ENCODE measurements at regions not wholly inside any gene's neighbourhood (a gene's known extent, or its start where the extent isn't known, plus 50 kb on each side); places are given as distances from the start of the nearest gene placed in this dataset.

- ChIA-PET POLR2A (no interaction called here), CTCF (no interaction called here)
- intact Hi-C loops (cut with micrococcal nuclease; ENCODE audit: unreplicated experiment) = no loop called here
- H3K4me3 ChIP-seq (ENCODE audit: low read depth, low read length) = no peak overlapping the region
- H3K4me1 ChIP-seq = no peaks in the 10 kb centered on the region
- no peaks in the 10 kb centered on the region for H3K4me1 Mint-ChIP-seq (ENCODE audit: low read depth, unreplicated experiment)
- H3K27ac Mint-ChIP-seq (ENCODE audit: unreplicated experiment) = no peak overlapping the region
- H3K27me3 ChIP-seq (replicated peaks; ENCODE audit: control insufficient read depth, insufficient read depth, low read length) = no peaks in the 10 kb centered on the region
- H3K9me3 Mint-ChIP-seq (ENCODE audit: unreplicated experiment) = peaks cover 9% of the 10 kb centered on the region
- peaks cover 3% of the 10 kb centered on the region for H3K27me3 Mint-ChIP-seq (ENCODE audit: insufficient read depth, unreplicated experiment)
- H3K36me3 ChIP-seq (ENCODE audit: control insufficient read depth, insufficient read depth, low read length) = no peaks in the 10 kb centered on the region
- BruUV-seq (replicated peaks) = no TSS peak
- no peak for TF ChIP-seq CTCF (IDR thresholded peaks at IDR 0.05; ENCODE audit: insufficient read depth in 1 of 2, low read depth in 1 of 2, low read length in 1 of 2, severe bottlenecking in 1 of 2, unreplicated experiment in 1 of 2)
- no peak overlapping the region for H3K4me3 Mint-ChIP-seq (ENCODE audit: unreplicated experiment)
- no peak for DNase-seq
- H3K36me3 Mint-ChIP-seq (ENCODE audit: insufficient read depth, unreplicated experiment) = no peaks in the 10 kb centered on the region
- no peaks in the 10 kb centered on the region for H3K9me3 ChIP-seq
Measured at GRCh38 chr11:109205312-109205711, 216.7 kb upstream of the C11orf87 start.

GRCh38 chr11:109208121-109208520 lies 213.9 kb upstream of the C11orf87 start:
- CTCF ChIA-PET = no interaction called here
- POLR2A ChIA-PET = no interaction called here
- H3K4me1 Mint-ChIP-seq (ENCODE audit: low read depth, unreplicated experiment) = no peaks in the 10 kb centered on the region

GRCh38 chr11:109209572-109209971 lies 212.4 kb upstream of the C11orf87 start:
- intact Hi-C loops (cut with micrococcal nuclease; ENCODE audit: unreplicated experiment) = no loop called here
- H3K36me3 Mint-ChIP-seq (ENCODE audit: insufficient read depth, unreplicated experiment) = no peaks in the 10 kb centered on the region
- no peaks in the 10 kb centered on the region for H3K27me3 ChIP-seq (replicated peaks; ENCODE audit: control insufficient read depth, insufficient read depth, low read length)
- H3K27ac Mint-ChIP-seq (ENCODE audit: unreplicated experiment) = no peak overlapping the region
- H3K4me1 Mint-ChIP-seq (ENCODE audit: low read depth, unreplicated experiment) = no peaks in the 10 kb centered on the region
- no peaks in the 10 kb centered on the region for H3K4me1 ChIP-seq
- no peak overlapping the region for H3K4me3 ChIP-seq (ENCODE audit: low read depth, low read length)
- no peaks in the 10 kb centered on the region for H3K27me3 Mint-ChIP-seq (ENCODE audit: insufficient read depth, unreplicated experiment)
- H3K36me3 ChIP-seq (ENCODE audit: control insufficient read depth, insufficient read depth, low read length) = no peaks in the 10 kb centered on the region
- CTCF ChIA-PET = no interaction called here
- BruUV-seq (replicated peaks) = no TSS peak
- H3K9me3 Mint-ChIP-seq (ENCODE audit: unreplicated experiment) = peaks cover 17% of the 10 kb centered on the region
- no peak for TF ChIP-seq CTCF (IDR thresholded peaks at IDR 0.05; ENCODE audit: insufficient read depth in 1 of 2, low read depth in 1 of 2, low read length in 1 of 2, severe bottlenecking in 1 of 2, unreplicated experiment in 1 of 2)
- no peaks in the 10 kb centered on the region for H3K9me3 ChIP-seq
- H3K4me3 Mint-ChIP-seq (ENCODE audit: unreplicated experiment) = no peak overlapping the region
- DNase-seq = no peak
- POLR2A ChIA-PET = no interaction called here

More at GRCh38 chr11:109208121-109208520, 213.9 kb upstream of the C11orf87 start:
- no peak for TF ChIP-seq CTCF (IDR thresholded peaks at IDR 0.05; ENCODE audit: insufficient read depth in 1 of 2, low read depth in 1 of 2, low read length in 1 of 2, severe bottlenecking in 1 of 2, unreplicated experiment in 1 of 2)
- H3K27ac Mint-ChIP-seq (ENCODE audit: unreplicated experiment) = no peak overlapping the region
- DNase-seq = no peak
- Histone ChIP-seq H3K9me3 (no peaks in the 10 kb centered on the region), H3K27me3 (replicated peaks; ENCODE audit: control insufficient read depth, insufficient read depth, low read length) (no peaks in the 10 kb centered on the region), H3K4me1 (no peaks in the 10 kb centered on the region), H3K36me3 (ENCODE audit: control insufficient read depth, insufficient read depth, low read length) (no peaks in the 10 kb centered on the region), H3K4me3 (ENCODE audit: low read depth, low read length) (no peak overlapping the region)
- intact Hi-C loops (cut with micrococcal nuclease; ENCODE audit: unreplicated experiment) = no loop called here
- no peaks in the 10 kb centered on the region for H3K36me3 Mint-ChIP-seq (ENCODE audit: insufficient read depth, unreplicated experiment)
- BruUV-seq (replicated peaks) = no TSS peak
- peaks cover 17% of the 10 kb centered on the region for H3K9me3 Mint-ChIP-seq (ENCODE audit: unreplicated experiment)
- H3K4me3 Mint-ChIP-seq (ENCODE audit: unreplicated experiment) = no peak overlapping the region
- H3K27me3 Mint-ChIP-seq (ENCODE audit: insufficient read depth, unreplicated experiment) = no peaks in the 10 kb centered on the region
